Astrocyte (in vitro differentiated cells and primary cell): ENCODE measurements at regions not wholly inside any gene's neighbourhood (a gene's known extent, or its start where the extent isn't known, plus 50 kb on each side); places are given as distances from the start of the nearest gene placed in this dataset.

Experiments
- DNase-seq: peaks from one replicate; pipeline ENCODE4 v3.0.0-alpha.2; 2010; ENCODE audit warnings: low read depth
- FAIRE-seq: peaks from 2 replicates; lab custom pipeline; 2011; peaks lifted over from hg19 to GRCh38; lab: Jason Lieb, UNC
- H2AFZ ChIP-seq: 2 replicates; pipeline ENCODE4 v1.6.0; 2012; ENCODE audit warnings: low read depth, low read length, inconsistent platforms
- H3K27ac ChIP-seq: 2 replicates; pipeline ENCODE4 v1.5.1; 2011; ENCODE audit warnings: low read depth, low read length, inconsistent platforms
- H3K27me3 ChIP-seq: 2 replicates; pipeline ENCODE4 v1.6.0; 2011; ENCODE audit warnings: low read length, inconsistent platforms; ENCODE audit not compliant: insufficient read depth
- H3K36me3 ChIP-seq: 2 replicates; pipeline ENCODE4 v1.5.1; 2011; ENCODE audit warnings: low read length, inconsistent platforms; ENCODE audit not compliant: insufficient read depth
- H3K4me1 ChIP-seq: 2 replicates; pipeline ENCODE4 v1.5.1; 2011; ENCODE audit warnings: low read length, inconsistent platforms; ENCODE audit not compliant: insufficient read depth
- H3K4me2 ChIP-seq: 2 replicates; pipeline ENCODE4 v1.6.0; 2012; ENCODE audit warnings: low read length, inconsistent platforms
- H3K4me3 ChIP-seq: 2 replicates; pipeline ENCODE4 v1.5.1; 2011; ENCODE audit warnings: low read depth, mild to moderate bottlenecking, low read length, inconsistent platforms; ENCODE audit not compliant: insufficient read depth
- H3K79me2 ChIP-seq: 2 replicates; pipeline ENCODE4 v1.6.0; 2012; ENCODE audit warnings: mild to moderate bottlenecking, low read length, inconsistent platforms; ENCODE audit not compliant: insufficient read depth
- H3K9ac ChIP-seq: 2 replicates; pipeline ENCODE4 v1.6.0; 2012; ENCODE audit warnings: mild to moderate bottlenecking, low read length, inconsistent platforms
- H3K9me3 ChIP-seq: 2 replicates; pipeline ENCODE4 v1.5.1; 2012; ENCODE audit warnings: low read depth, mild to moderate bottlenecking, low read length, inconsistent platforms; ENCODE audit not compliant: insufficient read depth
- H4K20me1 ChIP-seq: 2 replicates; pipeline ENCODE4 v1.6.0; 2012; ENCODE audit warnings: low read length, inconsistent platforms; ENCODE audit not compliant: insufficient read depth
- H3K27ac Mint-ChIP-seq: one replicate; pipeline ENCODE4 v1.8.0; 2021; ENCODE audit warnings: mild to moderate bottlenecking, mixed read lengths; ENCODE audit not compliant: unreplicated experiment
- H3K27me3 Mint-ChIP-seq: one replicate; pipeline ENCODE4 v1.8.0; 2021; ENCODE audit warnings: low read depth, mixed read lengths; ENCODE audit not compliant: unreplicated experiment
- H3K36me3 Mint-ChIP-seq: one replicate; pipeline ENCODE4 v1.8.0; 2021; ENCODE audit warnings: low read depth, mixed read lengths; ENCODE audit not compliant: unreplicated experiment
- H3K4me1 Mint-ChIP-seq: one replicate; pipeline ENCODE4 v1.8.0; 2021; ENCODE audit warnings: low read depth, mixed read lengths; ENCODE audit not compliant: unreplicated experiment
- H3K4me3 Mint-ChIP-seq: one replicate; pipeline ENCODE4 v1.8.0; 2021; ENCODE audit warnings: mild to moderate bottlenecking, moderate library complexity, mixed read lengths; ENCODE audit not compliant: unreplicated experiment
- H3K9me3 Mint-ChIP-seq: one replicate; pipeline ENCODE4 v1.8.0; 2021; ENCODE audit warnings: mild to moderate bottlenecking, mixed read lengths; ENCODE audit not compliant: unreplicated experiment
- CTCF ChIP-seq: IDR thresholded peaks from 2 replicates; pipeline ENCODE4 v1.5.1; 2011; ENCODE audit warnings: low read depth, mild to moderate bottlenecking, inconsistent platforms, low read length, moderate library complexity; ENCODE audit not compliant: insufficient read depth
- EZH2 ChIP-seq: IDR thresholded peaks from 2 replicates; pipeline ENCODE4 v1.6.1; 2012; ENCODE audit warnings: mild to moderate bottlenecking, low read length, inconsistent platforms; ENCODE audit not compliant: insufficient read depth

DNA sequence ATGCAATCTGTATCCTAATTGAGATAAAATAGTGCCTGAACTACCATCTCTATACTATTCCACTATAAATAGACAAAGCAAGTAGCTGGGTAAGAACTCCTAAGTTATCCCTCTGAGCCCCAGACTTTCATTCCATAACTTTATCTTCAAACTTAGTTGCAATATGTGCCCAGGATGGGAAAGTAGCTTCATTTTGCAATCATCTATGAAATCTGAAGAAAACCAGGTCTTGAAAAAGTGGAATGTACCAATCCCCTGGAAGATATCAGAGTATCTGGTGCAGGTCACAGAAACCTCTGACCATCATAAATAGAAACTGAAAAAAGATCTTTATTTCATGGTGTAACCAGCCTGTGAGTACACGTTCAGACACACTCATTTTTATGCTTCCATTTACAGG is 78.1 kb upstream of the TMEM178A start:
- H3K4me1 ChIP-seq: peaks cover 6% of the 10 kb centered on the region
- no peak for TF ChIP-seq EZH2
- TF ChIP-seq CTCF: no peak
- DNase-seq: no peak
- Mint-ChIP-seq H3K27ac (no peak overlapping the region), H3K4me3 (no peak overlapping the region), H3K36me3 (peaks cover 4% of the 10 kb centered on the region), H3K4me1 (peaks cover 12% of the 10 kb centered on the region), H3K9me3 (peaks cover 4% of the 10 kb centered on the region), H3K27me3 (no peaks in the 10 kb centered on the region)
- no peaks in the 10 kb centered on the region for H3K79me2 ChIP-seq
- H3K27me3 ChIP-seq: no peaks in the 10 kb centered on the region
- H3K4me3 ChIP-seq: no peak overlapping the region
- no peak overlapping the region for H3K27ac ChIP-seq
- no peak overlapping the region for H3K9ac ChIP-seq
- H3K9me3 ChIP-seq: peaks cover 10% of the 10 kb centered on the region
- no peaks in the 10 kb centered on the region for H3K36me3 ChIP-seq
- no peak overlapping the region for H2AFZ ChIP-seq
- no peak overlapping the region for H3K4me2 ChIP-seq
- H4K20me1 ChIP-seq: no peaks in the 10 kb centered on the region
- no peak for FAIRE-seq

- Mint-ChIP-seq H3K36me3 (peaks cover 6% of the 10 kb centered on the region), H3K27ac (peak overlapping the region; percentile 75), H3K27me3 (no peaks in the 10 kb centered on the region), H3K4me1 (peaks cover 7% of the 10 kb centered on the region), H3K4me3 (no peak overlapping the region), H3K9me3 (no peaks in the 10 kb centered on the region)
- Histone ChIP-seq H3K9me3 (no peaks in the 10 kb centered on the region), H3K79me2 (no peaks in the 10 kb centered on the region), H2AFZ (peak overlapping the region; percentile 20), H3K4me3 (no peak overlapping the region), H3K4me2 (no peak overlapping the region), H3K27me3 (no peaks in the 10 kb centered on the region), H3K36me3 (no peaks in the 10 kb centered on the region), H3K4me1 (peaks cover 4% of the 10 kb centered on the region), H4K20me1 (no peaks in the 10 kb centered on the region), H3K9ac (no peak overlapping the region), H3K27ac (no peak overlapping the region)
- FAIRE-seq (peak; percentile 5), DNase-seq (peak; percentile 80)
- no peak for TF ChIP-seq EZH2
- peak; percentile 62 for TF ChIP-seq CTCF
Observed at GRCh38 chr2:39593439-39594393, 72.0 kb upstream of the TMEM178A start.

DNA sequence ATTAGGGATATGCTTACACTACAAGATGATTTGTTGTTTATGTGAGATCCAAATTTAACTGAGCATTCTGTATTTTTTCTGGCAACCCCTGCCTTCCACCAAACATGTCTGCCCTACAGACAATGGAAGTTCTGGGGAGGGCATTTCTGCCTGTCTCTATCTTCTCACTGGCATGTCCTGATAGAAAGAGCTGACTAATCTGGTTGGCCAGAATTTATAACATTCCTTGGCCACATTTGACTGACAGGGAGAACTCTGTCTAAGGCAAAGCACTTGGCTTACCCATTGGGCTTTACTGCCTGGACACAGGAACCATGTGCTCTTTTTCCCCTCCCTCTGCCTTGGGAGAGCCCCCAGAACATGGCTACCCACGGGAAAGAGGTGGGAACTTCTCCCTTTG is 70.6 kb upstream of the TMEM178A start:
- FAIRE-seq: no peak

More for the DNA sequence above, 70.6 kb upstream of the TMEM178A start:
- Histone ChIP-seq H3K79me2 (no peaks in the 10 kb centered on the region), H3K9me3 (no peaks in the 10 kb centered on the region), H3K27me3 (no peaks in the 10 kb centered on the region), H3K9ac (no peak overlapping the region), H3K36me3 (no peaks in the 10 kb centered on the region), H3K4me2 (no peak overlapping the region), H3K4me1 (peaks cover 4% of the 10 kb centered on the region), H4K20me1 (no peaks in the 10 kb centered on the region), H2AFZ (no peak overlapping the region), H3K4me3 (no peak overlapping the region), H3K27ac (no peak overlapping the region)
- no peak overlapping the region for H3K4me3 Mint-ChIP-seq
- peaks cover 3% of the 10 kb centered on the region for H3K9me3 Mint-ChIP-seq
- H3K27ac Mint-ChIP-seq: no peak overlapping the region
- H3K27me3 Mint-ChIP-seq: no peaks in the 10 kb centered on the region
- TF ChIP-seq EZH2 (no peak), CTCF (no peak)
- no peak for DNase-seq
- H3K36me3 Mint-ChIP-seq: peaks cover 5% of the 10 kb centered on the region
- H3K4me1 Mint-ChIP-seq: peaks cover 7% of the 10 kb centered on the region
